ENCODE measurements at regions not wholly inside any gene's neighbourhood (a gene's known extent, or its start where the extent isn't known, plus 50 kb on each side); places are given as distances from the start of the nearest gene placed in this dataset.
"Not testable (repeated sequence)": the region's sequence is repeated elsewhere in the genome, so short reads cannot be mapped to it uniquely, and the experiment has no call there.

- DNase-seq (ENCODE audit: low read depth in 4 of 4, low spot score in 3 of 4), result no peak
These were observed 849.8 kb upstream of the SORCS1 start for GRCh38 chr10:108014145-108014901.

- no peak for DNase-seq (ENCODE audit: low read depth in 4 of 4, low spot score in 3 of 4)
These were observed 841.1 kb upstream of the SORCS1 start for GRCh38 chr10:108005627-108006026.

GRCh38 chr10:108003576-108003975, 839.1 kb upstream of the SORCS1 start:
- no peak for DNase-seq (ENCODE audit: low read depth in 4 of 4, low spot score in 3 of 4)

- no peak for DNase-seq (ENCODE audit: low read depth in 4 of 4, low spot score in 3 of 4)
These were observed 838.6 kb upstream of the SORCS1 start for GRCh38 chr10:108003061-108003460.

GRCh38 chr10:108000365-108000764, 835.9 kb upstream of the SORCS1 start:
- DNase-seq (ENCODE audit: low read depth in 4 of 4, low spot score in 3 of 4), result no peak

- DNase-seq (ENCODE audit: low read depth in 4 of 4, low spot score in 3 of 4), result no peak
These were observed 830.2 kb upstream of the SORCS1 start for GRCh38 chr10:107994621-107995270.

- no peak for DNase-seq (ENCODE audit: low read depth in 4 of 4, low spot score in 3 of 4)
These were observed 822.1 kb upstream of the SORCS1 start for GRCh38 chr10:107986571-107986970.

GRCh38 chr10:107984581-107984980, 820.1 kb upstream of the SORCS1 start:
- DNase-seq (ENCODE audit: low read depth in 4 of 4, low spot score in 3 of 4), result no peak

GRCh38 chr10:107984149-107984548, 819.6 kb upstream of the SORCS1 start:
- DNase-seq (ENCODE audit: low read depth in 4 of 4, low spot score in 3 of 4), result no peak

GRCh38 chr10:107978455-107978854, 813.9 kb upstream of the SORCS1 start:
- DNase-seq (ENCODE audit: low read depth in 4 of 4, low spot score in 3 of 4), result no peak

GRCh38 chr10:107971973-107972372, 807.5 kb upstream of the SORCS1 start:
- no peak for DNase-seq (ENCODE audit: low read depth in 4 of 4, low spot score in 3 of 4)

- DNase-seq (ENCODE audit: low read depth in 4 of 4, low spot score in 3 of 4), result no peak
These were observed 806.9 kb upstream of the SORCS1 start for GRCh38 chr10:107971411-107971810.

GRCh38 chr10:107970512-107970911, 806.0 kb upstream of the SORCS1 start:
- no peak for DNase-seq (ENCODE audit: low read depth in 4 of 4, low spot score in 3 of 4)

- DNase-seq (ENCODE audit: low read depth in 4 of 4, low spot score in 3 of 4), result no peak
These were observed 805.4 kb upstream of the SORCS1 start for GRCh38 chr10:107969936-107970335.

GRCh38 chr10:107966826-107967225, 802.3 kb upstream of the SORCS1 start:
- DNase-seq (ENCODE audit: low read depth in 4 of 4, low spot score in 3 of 4), result no peak

- DNase-seq (ENCODE audit: low read depth in 4 of 4, low spot score in 3 of 4), result no peak
These were observed 788.4 kb upstream of the SORCS1 start for GRCh38 chr10:107952649-107953556.

- not testable (repeated sequence) for DNase-seq (ENCODE audit: low read depth in 4 of 4, low spot score in 3 of 4)
These were observed 786.0 kb upstream of the SORCS1 start for GRCh38 chr10:107950411-107951062.

GRCh38 chr10:107942826-107943225, 778.3 kb upstream of the SORCS1 start:
- no peak for DNase-seq (ENCODE audit: low read depth in 4 of 4, low spot score in 3 of 4)

- DNase-seq (ENCODE audit: low read depth in 4 of 4, low spot score in 3 of 4), result no peak
These were observed 768.6 kb upstream of the SORCS1 start for GRCh38 chr10:107933076-107933475.

- no peak for DNase-seq (ENCODE audit: low read depth in 4 of 4, low spot score in 3 of 4)
These were observed 767.3 kb upstream of the SORCS1 start for GRCh38 chr10:107931808-107932207.

- DNase-seq (ENCODE audit: low read depth in 4 of 4, low spot score in 3 of 4), result no peak
These were observed 765.5 kb upstream of the SORCS1 start for GRCh38 chr10:107930037-107930436.
